Trophoblast cell (in vitro differentiated cells and primary cell): ENCODE measurements at regions not wholly inside any gene's neighbourhood (a gene's known extent, or its start where the extent isn't known, plus 50 kb on each side); places are given as distances from the start of the nearest gene placed in this dataset.

Experiments
- DNase-seq, 2 donors: peaks; one replicate each; pipeline ENCODE4 v3.0.0-alpha.2; 2016
- H2AFZ ChIP-seq: 2 replicates; pipeline ENCODE4 v1.6.1; 2013; ENCODE audit warnings: low read length, moderate library complexity, mild to moderate bottlenecking; ENCODE audit not compliant: insufficient read depth, poor library complexity
- H2AK5ac ChIP-seq: 2 replicates; pipeline ENCODE4 v1.6.1; 2013; ENCODE audit warnings: mild to moderate bottlenecking, low read length
- H2BK120ac ChIP-seq: 2 replicates; pipeline ENCODE4 v1.6.1; 2013; ENCODE audit warnings: low read length, mild to moderate bottlenecking, moderate library complexity; ENCODE audit not compliant: insufficient read depth, poor library complexity
- H2BK12ac ChIP-seq: 2 replicates; pipeline ENCODE4 v1.6.1; 2013; ENCODE audit warnings: mild to moderate bottlenecking, low read length, moderate library complexity
- H2BK5ac ChIP-seq: 2 replicates; pipeline ENCODE4 v1.6.1; 2013; ENCODE audit warnings: low read length, low read depth, moderate library complexity, mild to moderate bottlenecking; ENCODE audit not compliant: poor library complexity
- H3K14ac ChIP-seq: 2 replicates; pipeline ENCODE4 v1.6.1; 2013; ENCODE audit warnings: mild to moderate bottlenecking, low read length
- H3K18ac ChIP-seq: 2 replicates; pipeline ENCODE4 v1.6.1; 2013; ENCODE audit warnings: mild to moderate bottlenecking, low read length
- H3K23ac ChIP-seq: 2 replicates; pipeline ENCODE4 v1.6.1; 2013; ENCODE audit warnings: low read length
- H3K27ac ChIP-seq: 2 replicates; pipeline ENCODE4 v1.5.1; 2013; ENCODE audit warnings: low read depth, mild to moderate bottlenecking, inconsistent platforms, low read length, moderate library complexity
- H3K27me3 ChIP-seq: 2 replicates; pipeline ENCODE4 v1.6.1; 2013; ENCODE audit warnings: inconsistent platforms, mild to moderate bottlenecking, low read length, moderate library complexity; ENCODE audit not compliant: insufficient read depth
- H3K36me3 ChIP-seq, 2 experiments: 1 replicate in 1 of 2; 2 replicates in 1 of 2; pipeline ENCODE4 v1.6.1; 2013; ENCODE audit warnings: low read length in 2 of 2, mild to moderate bottlenecking in 2 of 2, moderate library complexity in 1 of 2; ENCODE audit not compliant: insufficient read depth in 2 of 2, control insufficient read depth in 1 of 2
- H3K4ac ChIP-seq: 2 replicates; pipeline ENCODE4 v1.6.1; 2013; ENCODE audit warnings: low read depth, mild to moderate bottlenecking, low read length, moderate library complexity
- H3K4me1 ChIP-seq, 2 experiments: 1 replicate in 1 of 2; 2 replicates in 1 of 2; pipeline ENCODE4 v1.6.1; 2013; ENCODE audit warnings: low read length in 2 of 2, mild to moderate bottlenecking in 2 of 2, moderate library complexity in 1 of 2; ENCODE audit not compliant: insufficient read depth in 2 of 2, control insufficient read depth in 1 of 2
- H3K4me2 ChIP-seq: 2 replicates; pipeline ENCODE4 v1.6.1; 2013; ENCODE audit warnings: inconsistent platforms, mild to moderate bottlenecking, low read length, moderate library complexity
- H3K4me3 ChIP-seq: 2 replicates; pipeline ENCODE4 v1.5.1; 2013; ENCODE audit warnings: mild to moderate bottlenecking, low read depth, low read length, inconsistent platforms
- H3K79me1 ChIP-seq: one replicate; pipeline ENCODE4 v1.6.1; 2013; ENCODE audit warnings: low read length
- H3K79me2 ChIP-seq: 2 replicates; pipeline ENCODE4 v1.6.1; 2013; ENCODE audit warnings: low read length, mild to moderate bottlenecking; ENCODE audit not compliant: control insufficient read depth, insufficient read depth, poor library complexity
- H3K9ac ChIP-seq: 2 replicates; pipeline ENCODE4 v1.6.1; 2013; ENCODE audit warnings: mild to moderate bottlenecking, low read length
- H3K9me3 ChIP-seq: 2 replicates; pipeline ENCODE4 v1.6.1; 2013; ENCODE audit warnings: low read depth, mild to moderate bottlenecking, control low read depth, inconsistent platforms, low read length; ENCODE audit not compliant: insufficient read depth
- H4K12ac ChIP-seq: 2 replicates; pipeline ENCODE4 v1.6.1; 2013; ENCODE audit warnings: low read depth, mild to moderate bottlenecking, low read length, moderate library complexity
- H4K8ac ChIP-seq: 2 replicates; pipeline ENCODE4 v1.6.1; 2013; ENCODE audit warnings: low read depth, mild to moderate bottlenecking, low read length, moderate library complexity
- H4K91ac ChIP-seq: one replicate; pipeline ENCODE4 v1.6.1; 2013; ENCODE audit warnings: low read depth, mild to moderate bottlenecking, low read length, moderate library complexity
- WGBS: extraction: QIAGEN DNeasy Blood & Tissue Kit; methylation state at CpG from one replicate; pipeline ENCODE4 v1.1.7; 2013; ENCODE audit warnings: missing lambda C conversion rate; ENCODE audit not compliant: insufficient read length, insufficient coverage; ENCODE audit errors: extremely low coverage; 5-methylcytosine and 5-hydroxymethylcytosine counted together

DNA sequence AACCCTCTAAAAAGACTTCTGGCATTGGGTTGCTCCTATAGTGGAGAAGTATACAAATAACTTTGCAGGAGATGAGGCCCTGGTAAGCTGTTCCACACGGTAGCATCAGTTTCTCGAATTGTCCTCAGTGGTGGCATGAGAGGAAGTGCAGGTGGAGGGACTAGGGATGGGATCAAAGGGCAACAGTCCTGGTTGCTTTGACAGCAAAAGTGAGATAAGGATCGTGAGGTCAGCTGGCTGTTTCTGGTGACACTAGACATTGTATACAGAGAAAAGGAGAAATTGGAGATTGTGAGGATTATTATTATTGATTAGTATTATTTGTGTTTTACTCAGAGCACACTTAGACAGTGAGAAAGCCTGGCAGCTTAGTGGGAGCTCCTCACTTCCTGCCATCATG, 61.3 kb upstream of the EXOC2 start:
- H3K79me2 ChIP-seq: no peaks in the 10 kb centered on the region
- H3K4me1 ChIP-seq: no peaks in the 10 kb centered on the region
- no peak overlapping the region for H3K4me2 ChIP-seq
- H4K91ac ChIP-seq: no peak overlapping the region
- no peaks in the 10 kb centered on the region for H3K9me3 ChIP-seq
- WGBS: no CpG with 5 or more reads among the region's 3 CpGs
- H4K12ac ChIP-seq: no peak overlapping the region
- H3K27me3 ChIP-seq: no peaks in the 10 kb centered on the region
- H4K8ac ChIP-seq: no peak overlapping the region
- no peak overlapping the region for H2BK12ac ChIP-seq
- H2BK5ac ChIP-seq: no peak overlapping the region
- H3K27ac ChIP-seq: no peak overlapping the region
- H2BK120ac ChIP-seq: no peak overlapping the region
- H3K4ac ChIP-seq: no peak overlapping the region
- H3K23ac ChIP-seq: no peak overlapping the region
- no peak overlapping the region for H3K4me3 ChIP-seq
- no peak overlapping the region for H2AFZ ChIP-seq
- H3K18ac ChIP-seq: no peak overlapping the region
- DNase-seq: no peak
- no peaks in the 10 kb centered on the region for H3K79me1 ChIP-seq
- no peak overlapping the region for H3K14ac ChIP-seq
- no peaks in the 10 kb centered on the region for H3K36me3 ChIP-seq
- no peak overlapping the region for H3K9ac ChIP-seq
- no peak overlapping the region for H2AK5ac ChIP-seq

GRCh38 chr6:753486-753885, 60.5 kb upstream of the EXOC2 start:
- H3K23ac ChIP-seq: no peak overlapping the region
- no peak overlapping the region for H3K27ac ChIP-seq
- no peak overlapping the region for H2BK12ac ChIP-seq
- no peak overlapping the region for H3K9ac ChIP-seq
- H3K18ac ChIP-seq: no peak overlapping the region
- H4K8ac ChIP-seq: no peak overlapping the region
- H2AFZ ChIP-seq: no peak overlapping the region
- no peak for DNase-seq
- no CpG with 5 or more reads among the region's 3 CpGs for WGBS
- no peaks in the 10 kb centered on the region for H3K79me2 ChIP-seq
- no peak overlapping the region for H2BK5ac ChIP-seq
- no peaks in the 10 kb centered on the region for H3K9me3 ChIP-seq
- H3K4me3 ChIP-seq: no peak overlapping the region
- no peak overlapping the region for H3K14ac ChIP-seq
- H3K79me1 ChIP-seq: no peaks in the 10 kb centered on the region
- H3K4me2 ChIP-seq: no peak overlapping the region
- H2AK5ac ChIP-seq: no peak overlapping the region
- no peaks in the 10 kb centered on the region for H3K4me1 ChIP-seq
- H3K36me3 ChIP-seq: no peaks in the 10 kb centered on the region
- no peak overlapping the region for H4K91ac ChIP-seq
- H2BK120ac ChIP-seq: no peak overlapping the region
- no peak overlapping the region for H3K4ac ChIP-seq
- H3K27me3 ChIP-seq: no peaks in the 10 kb centered on the region
- H4K12ac ChIP-seq: no peak overlapping the region

GRCh38 chr6:752438-752837, 59.5 kb upstream of the EXOC2 start:
- H4K12ac ChIP-seq: no peak overlapping the region
- no peak overlapping the region for H3K4me3 ChIP-seq
- no peak overlapping the region for H3K18ac ChIP-seq
- H3K4me2 ChIP-seq: no peak overlapping the region
- no peaks in the 10 kb centered on the region for H3K27me3 ChIP-seq
- no peak overlapping the region for H3K27ac ChIP-seq
- H3K23ac ChIP-seq: no peak overlapping the region
- H2BK5ac ChIP-seq: no peak overlapping the region
- H3K4me1 ChIP-seq: no peaks in the 10 kb centered on the region
- H3K4ac ChIP-seq: no peak overlapping the region
- no peak overlapping the region for H4K8ac ChIP-seq
- H3K9ac ChIP-seq: no peak overlapping the region
- no peak overlapping the region for H2AK5ac ChIP-seq
- H3K79me2 ChIP-seq: no peaks in the 10 kb centered on the region
- no peaks in the 10 kb centered on the region for H3K9me3 ChIP-seq
- no peak overlapping the region for H4K91ac ChIP-seq
- no peak overlapping the region for H2AFZ ChIP-seq
- H2BK12ac ChIP-seq: no peak overlapping the region
- H3K79me1 ChIP-seq: no peaks in the 10 kb centered on the region
- no CpG with 5 or more reads among the region's 2 CpGs for WGBS
- no peak for DNase-seq
- H3K14ac ChIP-seq: no peak overlapping the region
- H2BK120ac ChIP-seq: no peak overlapping the region
- no peaks in the 10 kb centered on the region for H3K36me3 ChIP-seq

GRCh38 chr6:751765-752164, 58.8 kb upstream of the EXOC2 start:
- H3K4me1 ChIP-seq: no peaks in the 10 kb centered on the region
- H4K91ac ChIP-seq: no peak overlapping the region
- no peak overlapping the region for H3K4me3 ChIP-seq
- H3K4ac ChIP-seq: no peak overlapping the region
- H2AFZ ChIP-seq: no peak overlapping the region
- no peaks in the 10 kb centered on the region for H3K79me1 ChIP-seq
- no peaks in the 10 kb centered on the region for H3K79me2 ChIP-seq
- H2BK5ac ChIP-seq: no peak overlapping the region
- WGBS: no CpG with 5 or more reads among the region's 4 CpGs
- H3K23ac ChIP-seq: no peak overlapping the region
- no peak overlapping the region for H3K4me2 ChIP-seq
- no peak overlapping the region for H2BK120ac ChIP-seq
- no peaks in the 10 kb centered on the region for H3K36me3 ChIP-seq
- DNase-seq: no peak
- no peak overlapping the region for H2BK12ac ChIP-seq
- H3K9ac ChIP-seq: no peak overlapping the region
- no peak overlapping the region for H3K18ac ChIP-seq
- H3K9me3 ChIP-seq: no peaks in the 10 kb centered on the region
- no peak overlapping the region for H3K14ac ChIP-seq
- no peak overlapping the region for H2AK5ac ChIP-seq
- H3K27me3 ChIP-seq: no peaks in the 10 kb centered on the region
- no peak overlapping the region for H4K12ac ChIP-seq
- H4K8ac ChIP-seq: no peak overlapping the region
- H3K27ac ChIP-seq: no peak overlapping the region
